OCI-LY3 (cell line): ENCODE measurements at regions not wholly inside any gene's neighbourhood (a gene's known extent, or its start where the extent isn't known, plus 50 kb on each side); places are given as distances from the start of the nearest gene placed in this dataset.

Experiments
- H2AFZ ChIP-seq: fragments of 200-600, 300-600 bp; shearing (Covaris generic); 2 replicates; pipeline ENCODE4 v1.6.0; 2014; ENCODE audit warnings: antibody characterized with exemption, low read depth, low read length
- H3K27ac ChIP-seq: fragments of 200-600, 300-600 bp; sonication (generic); 2 replicates; pipeline ENCODE4 v1.5.1; 2014; ENCODE audit warnings: mild to moderate bottlenecking, low read length, moderate library complexity, mixed read lengths
- H3K27me3 ChIP-seq: fragments of 200-600, 300-600 bp; sonication (generic); 2 replicates; pipeline ENCODE4 v1.6.1; 2014; ENCODE audit warnings: low read depth, low read length, mixed read lengths
- H3K36me3 ChIP-seq: fragments of 200-600, 300-600 bp; sonication (generic); replicated peaks from 2 replicates; pipeline ENCODE3; 2014; ENCODE audit warnings: low read depth, low read length, mixed read lengths
- H3K4me1 ChIP-seq: fragments of 300-600, 200-600 bp; sonication (generic); 2 replicates; pipeline ENCODE4 v1.6.1; 2014; ENCODE audit warnings: low read length, mixed read lengths
- H3K4me2 ChIP-seq: fragments of 200-600, 300-600 bp; sonication (generic); 2 replicates; pipeline ENCODE4 v1.6.1; 2014; ENCODE audit warnings: low read length, mixed read lengths
- H3K4me3 ChIP-seq: fragments of 300-600, 200-600 bp; sonication (generic); 2 replicates; pipeline ENCODE4 v1.5.1; 2014; ENCODE audit warnings: antibody characterized with exemption, mild to moderate bottlenecking, low read length, moderate library complexity
- H3K79me2 ChIP-seq: fragments of 300-600, 200-600 bp; shearing (Covaris generic); 2 replicates; pipeline ENCODE4 v1.6.1; 2014; ENCODE audit warnings: mild to moderate bottlenecking, low read length, mixed read lengths
- H3K9ac ChIP-seq: fragments of 300-600, 200-600 bp; shearing (Covaris generic); 2 replicates; pipeline ENCODE4 v1.6.0; 2014; ENCODE audit warnings: mild to moderate bottlenecking, low read length, moderate library complexity
- H3K9me3 ChIP-seq: fragments of 200-600, 300-600 bp; shearing (Covaris generic); 2 replicates; pipeline ENCODE4 v1.6.1; 2014; ENCODE audit warnings: low read length, mixed read lengths; ENCODE audit not compliant: insufficient read depth
- H4K20me1 ChIP-seq: fragments of 200-600, 300-600 bp; sonication (generic); 2 replicates; pipeline ENCODE4 v1.6.1; 2016; ENCODE audit warnings: low read length, mixed read lengths; ENCODE audit not compliant: insufficient read depth
- EZH2phosphoT487 ChIP-seq: fragments of 200-600 bp; shearing (Covaris generic); IDR thresholded peaks from 2 replicates; pipeline ENCODE4 v1.6.1; 2018; ENCODE audit warnings: antibody characterized with exemption, mixed run types, low read depth
- TF ChIP-seq, protein P1 (sequence below): fragments of 200-600, 300-600 bp; sonication (generic); IDR thresholded peaks from 2 replicates; pipeline ENCODE4 v1.5.1; 2014; ENCODE audit warnings: antibody characterized with exemption, low read length, low read depth

DNA sequence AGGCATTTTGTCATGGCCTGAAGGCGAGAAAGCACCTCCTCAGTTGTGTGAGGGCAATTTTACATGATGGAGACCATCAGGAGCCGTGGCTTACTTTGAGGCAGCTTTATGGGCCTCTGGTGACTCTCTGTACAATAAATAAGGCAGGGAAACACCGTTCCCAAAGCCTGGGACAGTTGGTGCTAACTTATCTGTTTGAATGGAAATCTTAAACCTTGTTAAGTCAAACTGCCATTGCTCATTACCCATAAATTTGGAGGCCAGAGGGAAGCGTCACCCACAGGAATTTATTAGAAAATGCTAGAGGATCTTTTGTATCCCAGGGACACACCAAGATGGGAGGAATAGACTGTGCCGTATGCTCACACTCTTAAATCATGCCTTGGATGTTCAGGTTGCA, 1156.9 kb downstream of the BRD1 start:
- H4K20me1 ChIP-seq: no peaks in the 10 kb centered on the region
- H3K79me2 ChIP-seq: no peaks in the 10 kb centered on the region
- H3K9ac ChIP-seq: no peak overlapping the region
- H3K9me3 ChIP-seq: no peaks in the 10 kb centered on the region
- H2AFZ ChIP-seq: no peak overlapping the region
- no peaks in the 10 kb centered on the region for H3K4me1 ChIP-seq
- no peak overlapping the region for H3K4me3 ChIP-seq
- H3K27me3 ChIP-seq: no peaks in the 10 kb centered on the region
- TF ChIP-seq EZH2phosphoT487: no peak
- TF ChIP-seq, protein P1, sequence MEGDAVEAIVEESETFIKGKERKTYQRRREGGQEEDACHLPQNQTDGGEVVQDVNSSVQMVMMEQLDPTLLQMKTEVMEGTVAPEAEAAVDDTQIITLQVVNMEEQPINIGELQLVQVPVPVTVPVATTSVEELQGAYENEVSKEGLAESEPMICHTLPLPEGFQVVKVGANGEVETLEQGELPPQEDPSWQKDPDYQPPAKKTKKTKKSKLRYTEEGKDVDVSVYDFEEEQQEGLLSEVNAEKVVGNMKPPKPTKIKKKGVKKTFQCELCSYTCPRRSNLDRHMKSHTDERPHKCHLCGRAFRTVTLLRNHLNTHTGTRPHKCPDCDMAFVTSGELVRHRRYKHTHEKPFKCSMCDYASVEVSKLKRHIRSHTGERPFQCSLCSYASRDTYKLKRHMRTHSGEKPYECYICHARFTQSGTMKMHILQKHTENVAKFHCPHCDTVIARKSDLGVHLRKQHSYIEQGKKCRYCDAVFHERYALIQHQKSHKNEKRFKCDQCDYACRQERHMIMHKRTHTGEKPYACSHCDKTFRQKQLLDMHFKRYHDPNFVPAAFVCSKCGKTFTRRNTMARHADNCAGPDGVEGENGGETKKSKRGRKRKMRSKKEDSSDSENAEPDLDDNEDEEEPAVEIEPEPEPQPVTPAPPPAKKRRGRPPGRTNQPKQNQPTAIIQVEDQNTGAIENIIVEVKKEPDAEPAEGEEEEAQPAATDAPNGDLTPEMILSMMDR: no peak
- no peaks in the 10 kb centered on the region for H3K36me3 ChIP-seq
- no peak overlapping the region for H3K4me2 ChIP-seq
- H3K27ac ChIP-seq: no peak overlapping the region

DNA sequence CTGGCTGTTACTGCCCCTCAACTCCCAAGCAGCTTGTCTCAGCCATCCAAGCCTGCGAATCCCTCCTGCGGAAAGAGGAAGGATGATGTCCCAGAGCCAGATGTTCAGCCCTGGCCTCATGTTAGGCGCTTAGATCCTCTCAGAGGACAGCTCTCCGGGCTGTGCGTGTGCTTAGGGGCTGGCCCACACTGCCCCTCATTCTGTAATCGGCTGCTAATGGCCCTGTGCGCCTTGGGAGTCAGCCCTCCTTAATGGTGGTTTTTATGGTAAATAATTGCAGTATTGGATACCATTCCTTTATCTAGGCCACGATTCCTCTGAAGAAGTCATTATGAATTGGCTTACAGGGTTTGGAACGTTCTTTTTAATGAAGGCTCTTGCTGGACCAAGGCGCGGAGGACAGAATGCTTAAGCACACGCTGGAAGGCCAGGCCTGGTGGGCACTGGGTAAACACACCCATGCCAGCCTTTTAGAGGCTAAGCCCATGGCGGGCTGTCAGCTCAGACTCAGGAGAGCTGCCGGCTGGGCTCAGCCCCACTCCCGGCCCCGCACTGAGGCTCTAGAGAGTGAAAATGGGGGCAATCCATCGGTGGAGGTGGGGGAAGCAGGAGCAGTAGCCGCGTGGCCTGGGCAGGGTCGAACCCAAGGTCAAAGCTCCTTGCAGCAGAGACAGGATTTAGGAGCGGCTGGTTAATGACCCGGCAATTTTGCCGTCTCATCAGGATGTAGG, 1157.5 kb downstream of the BRD1 start:
- H3K4me3 ChIP-seq: no peak overlapping the region
- H2AFZ ChIP-seq: no peak overlapping the region
- H3K79me2 ChIP-seq: no peaks in the 10 kb centered on the region
- H4K20me1 ChIP-seq: no peaks in the 10 kb centered on the region
- no peak overlapping the region for H3K9ac ChIP-seq
- TF ChIP-seq, protein P1: no peak
- no peak for TF ChIP-seq EZH2phosphoT487
- H3K4me1 ChIP-seq: no peaks in the 10 kb centered on the region
- no peak overlapping the region for H3K27ac ChIP-seq
- H3K4me2 ChIP-seq: no peak overlapping the region
- no peaks in the 10 kb centered on the region for H3K36me3 ChIP-seq
- H3K9me3 ChIP-seq: no peaks in the 10 kb centered on the region
- no peaks in the 10 kb centered on the region for H3K27me3 ChIP-seq

DNA sequence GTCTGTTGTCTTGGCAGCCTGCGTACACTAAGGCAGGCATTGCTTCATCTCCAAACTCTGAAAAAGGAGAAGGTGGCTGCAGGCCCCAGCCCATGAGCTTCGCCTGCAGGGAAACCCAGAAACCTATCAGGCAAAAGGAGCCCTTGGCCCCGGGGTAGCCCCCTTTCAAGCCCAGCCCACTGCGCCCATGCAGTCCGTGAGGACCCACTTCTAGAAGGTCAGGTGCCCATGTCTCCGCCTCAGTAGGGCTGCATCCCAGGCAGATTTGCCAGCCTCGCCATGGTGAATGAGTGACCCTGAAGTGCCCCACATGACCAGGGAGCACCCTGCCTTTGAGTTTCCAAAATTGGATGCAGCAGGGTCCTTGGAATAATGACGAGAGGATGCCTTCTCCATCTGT, 1158.4 kb downstream of the BRD1 start:
- no peaks in the 10 kb centered on the region for H4K20me1 ChIP-seq
- H3K9me3 ChIP-seq: no peaks in the 10 kb centered on the region
- H3K4me3 ChIP-seq: no peak overlapping the region
- H3K36me3 ChIP-seq: no peaks in the 10 kb centered on the region
- no peaks in the 10 kb centered on the region for H3K27me3 ChIP-seq
- H3K4me2 ChIP-seq: no peak overlapping the region
- TF ChIP-seq, protein P1: no peak
- TF ChIP-seq EZH2phosphoT487: no peak
- H3K27ac ChIP-seq: no peak overlapping the region
- no peaks in the 10 kb centered on the region for H3K4me1 ChIP-seq
- no peaks in the 10 kb centered on the region for H3K79me2 ChIP-seq
- no peak overlapping the region for H3K9ac ChIP-seq
- H2AFZ ChIP-seq: no peak overlapping the region

DNA sequence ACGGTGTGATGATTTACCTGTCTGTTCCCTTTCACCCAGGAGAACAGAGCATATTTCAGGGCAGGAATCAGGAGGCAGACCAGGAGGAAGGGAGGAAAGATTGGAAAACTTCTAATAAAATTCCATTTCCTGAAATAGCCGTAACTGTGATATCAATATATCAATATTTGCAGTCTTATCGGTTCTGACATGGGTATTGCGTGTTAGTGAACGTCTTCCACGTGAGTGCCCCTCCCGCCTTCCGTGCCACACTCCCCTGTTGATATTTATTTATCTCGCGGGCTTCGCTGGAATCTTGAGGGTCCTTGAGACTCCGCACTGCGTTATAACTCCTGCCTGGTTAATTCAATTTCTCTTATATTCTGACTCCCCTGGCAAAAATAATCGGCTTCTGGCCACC, 1160.4 kb downstream of the BRD1 start:
- TF ChIP-seq, protein P1: no peak
- TF ChIP-seq EZH2phosphoT487: no peak

More for the DNA sequence above, 1160.4 kb downstream of the BRD1 start:
- Histone ChIP-seq H4K20me1 (no peaks in the 10 kb centered on the region), H3K36me3 (no peaks in the 10 kb centered on the region), H3K4me3 (no peak overlapping the region), H3K9ac (no peak overlapping the region), H3K79me2 (no peaks in the 10 kb centered on the region), H3K27me3 (no peaks in the 10 kb centered on the region), H3K4me2 (no peak overlapping the region), H3K27ac (no peak overlapping the region), H3K4me1 (no peaks in the 10 kb centered on the region), H3K9me3 (no peaks in the 10 kb centered on the region), H2AFZ (no peak overlapping the region)
